IMR-90 (cell line): ENCODE measurements at regions not wholly inside any gene's neighbourhood (a gene's known extent, or its start where the extent isn't known, plus 50 kb on each side); places are given as distances from the start of the nearest gene placed in this dataset.

Experiments
- ATAC-seq: fragments of 200-7000 bp; cut with Tn5 transposase; 2 replicates; pipeline ENCODE4 v1.9.1; 2020; ENCODE audit warnings: low read depth, mild to moderate bottlenecking, moderate library complexity
- BruUV-seq: library from RNA; stranded (reverse); fragments of 400-500 nt; replicated peaks from 2 replicates; lab custom pipeline; 2021; lab: Mats Ljungman, UMichigan
- CTCF ChIA-PET: fragments of 300-600 bp; formaldehyde crosslinking; extraction: SDS; loops from one replicate; lab custom pipeline; 2021; ENCODE audit warnings: antibody characterized with exemption; lab: Yijun Ruan, JAX
- POLR2A ChIA-PET: fragments of 300-600 bp; sonication (Branson Sonifier 250); formaldehyde crosslinking; loops from one replicate; lab custom pipeline; 2022; ENCODE audit warnings: antibody characterized with exemption; ENCODE audit not compliant: unreplicated experiment; lab: Charles Lee
- DNase-seq: peaks from one replicate; pipeline ENCODE4 v3.0.0; 2013
- H2AFZ ChIP-seq: replicated peaks from 2 replicates; pipeline ENCODE3; 2013; ENCODE audit warnings: low read length, mild to moderate bottlenecking; ENCODE audit not compliant: poor library complexity
- H2AK5ac ChIP-seq: 2 replicates; pipeline ENCODE4 v1.6.1; 2013; ENCODE audit warnings: low read depth, low read length, inconsistent platforms
- H2AK9ac ChIP-seq: replicated peaks from 2 replicates; pipeline ENCODE3; 2013; ENCODE audit warnings: mild to moderate bottlenecking, low read depth, low read length, moderate library complexity; ENCODE audit not compliant: poor library complexity
- H2BK120ac ChIP-seq: 2 replicates; pipeline ENCODE4 v1.6.1; 2013; ENCODE audit warnings: low read depth, low read length, inconsistent platforms
- H2BK15ac ChIP-seq: 3 replicates; pipeline ENCODE4 v1.6.1; 2013; ENCODE audit warnings: low read depth, low read length, inconsistent platforms
- H2BK20ac ChIP-seq: 2 replicates; pipeline ENCODE4 v1.6.1; 2013; ENCODE audit warnings: low read depth, mild to moderate bottlenecking, inconsistent platforms, low read length, moderate library complexity
- H2BK5ac ChIP-seq: 2 replicates; pipeline ENCODE4 v1.6.1; 2013; ENCODE audit warnings: mild to moderate bottlenecking, low read depth, low read length, inconsistent platforms; ENCODE audit not compliant: poor library complexity, severe bottlenecking
- H3K14ac ChIP-seq: replicated peaks from 2 replicates; pipeline ENCODE4 v1.6.1; 2013; ENCODE audit warnings: low read depth, low read length, inconsistent platforms
- H3K18ac ChIP-seq: 2 replicates; pipeline ENCODE4 v1.6.1; 2013; ENCODE audit warnings: low read depth, low read length, control low read depth
- H3K23ac ChIP-seq: 2 replicates; pipeline ENCODE4 v1.6.1; 2013; ENCODE audit warnings: low read depth, low read length, inconsistent platforms
- H3K27ac ChIP-seq: 2 replicates; pipeline ENCODE4 v1.5.1; 2013; ENCODE audit warnings: mild to moderate bottlenecking, control low read depth, low read length; ENCODE audit not compliant: insufficient read depth
- H3K27me3 ChIP-seq: 2 replicates; pipeline ENCODE4 v1.6.1; 2013; ENCODE audit warnings: low read length; ENCODE audit not compliant: control insufficient read depth, insufficient read depth
- H3K36me3 ChIP-seq: 2 replicates; pipeline ENCODE4 v1.6.1; 2013; ENCODE audit warnings: low read length, mixed read lengths; ENCODE audit not compliant: control insufficient read depth, insufficient read depth
- H3K4ac ChIP-seq: 2 replicates; pipeline ENCODE4 v1.6.1; 2013; ENCODE audit warnings: low read depth, low read length, inconsistent platforms
- H3K4me1 ChIP-seq: 2 replicates; pipeline ENCODE4 v1.6.1; 2013; ENCODE audit warnings: low read length, mixed read lengths; ENCODE audit not compliant: control insufficient read depth, insufficient read depth
- H3K4me2 ChIP-seq: 2 replicates; pipeline ENCODE4 v1.6.1; 2013; ENCODE audit warnings: low read depth, mild to moderate bottlenecking, control low read depth, low read length, moderate library complexity
- H3K4me3 ChIP-seq: 2 replicates; pipeline ENCODE4 v1.5.1; 2013; ENCODE audit warnings: low read depth, mild to moderate bottlenecking, control low read depth, low read length, moderate library complexity; ENCODE audit not compliant: insufficient read depth
- H3K56ac ChIP-seq: 2 replicates; pipeline ENCODE4 v1.6.1; 2013; ENCODE audit warnings: low read length, inconsistent platforms; ENCODE audit not compliant: insufficient read depth; ENCODE audit errors: extremely low read depth
- H3K79me1 ChIP-seq, 2 experiments: 2 replicates each; pipeline ENCODE4 v1.6.1; 2013; ENCODE audit warnings: low read length in 2 of 2, inconsistent platforms in 1 of 2, low read depth in 1 of 2
- H3K9ac ChIP-seq: 2 replicates; pipeline ENCODE4 v1.6.1; 2013; ENCODE audit warnings: low read depth, low read length, control low read depth
- H3K9me1 ChIP-seq: 2 replicates; pipeline ENCODE4 v1.6.1; 2013; ENCODE audit warnings: low read length, inconsistent platforms; ENCODE audit not compliant: insufficient read depth
- H3K9me3 ChIP-seq: 2 replicates; pipeline ENCODE4 v1.6.1; 2013; ENCODE audit warnings: low read length; ENCODE audit not compliant: control insufficient read depth, insufficient read depth
- H4K20me1 ChIP-seq: 2 replicates; pipeline ENCODE4 v1.6.1; 2013; ENCODE audit warnings: low read length, inconsistent platforms; ENCODE audit not compliant: insufficient read depth
- H4K5ac ChIP-seq: 2 replicates; pipeline ENCODE4 v1.6.1; 2013; ENCODE audit warnings: mild to moderate bottlenecking, low read depth, low read length, control low read depth
- H4K8ac ChIP-seq, 2 experiments: 2 replicates each; pipeline ENCODE4 v1.6.1; 2013; ENCODE audit warnings: low read depth in 2 of 2, low read length in 2 of 2, control low read depth in 1 of 2, inconsistent platforms in 1 of 2
- H4K91ac ChIP-seq: 2 replicates; pipeline ENCODE4 v1.6.1; 2013; ENCODE audit warnings: low read depth, low read length, inconsistent platforms; ENCODE audit not compliant: insufficient read depth
- BHLHE40 ChIP-seq: fragments of 150-350 bp; IDR thresholded peaks from 2 replicates; pipeline ENCODE4 v1.6.1; 2016; ENCODE audit warnings: mild to moderate bottlenecking, low read depth, low read length
- CEBPB ChIP-seq: IDR thresholded peaks from 2 replicates; pipeline ENCODE4 v1.6.1; 2012; ENCODE audit warnings: low read depth, low read length, improper control_type of control experiment
- CHD1 ChIP-seq: IDR thresholded peaks from 2 replicates; pipeline ENCODE4 v1.6.1; 2012; ENCODE audit warnings: low read depth, low read length, improper control_type of control experiment
- CTCF ChIP-seq: conservative IDR thresholded peaks from 2 replicates; pipeline ENCODE4 v1.5.1; 2012; ENCODE audit warnings: mild to moderate bottlenecking, low read depth, low read length, improper control_type of control experiment
- ELK1 ChIP-seq: fragments of 150-350 bp; IDR thresholded peaks from 2 replicates; pipeline ENCODE4 v1.6.1; 2016; ENCODE audit warnings: low read depth, mild to moderate bottlenecking, low read length, moderate library complexity, borderline replicate concordance
- FOS ChIP-seq: fragments of 150-350 bp; IDR thresholded peaks from 2 replicates; pipeline ENCODE4 v1.6.1; 2016; ENCODE audit warnings: low read depth, low read length
- MAFK ChIP-seq: IDR thresholded peaks from 2 replicates; pipeline ENCODE4 v1.6.1; 2012; ENCODE audit warnings: low read depth, low read length, improper control_type of control experiment
- MAZ ChIP-seq: IDR thresholded peaks from 2 replicates; pipeline ENCODE4 v1.6.1; 2012; ENCODE audit warnings: low read depth, mild to moderate bottlenecking, low read length, improper control_type of control experiment, moderate library complexity, borderline replicate concordance
- MXI1 ChIP-seq: IDR thresholded peaks from 2 replicates; pipeline ENCODE4 v1.6.1; 2012; ENCODE audit warnings: low read depth, mild to moderate bottlenecking, low read length, moderate library complexity, borderline replicate concordance
- NFE2L2 ChIP-seq: fragments of 150-350 bp; IDR thresholded peaks from 2 replicates; pipeline ENCODE4 v1.6.1; 2016; ENCODE audit warnings: low read depth, mild to moderate bottlenecking, low read length
- POLR2A ChIP-seq: IDR thresholded peaks from 2 replicates; pipeline ENCODE4 v1.6.1; 2012; ENCODE audit warnings: mild to moderate bottlenecking, low read depth, low read length
- RAD21 ChIP-seq: IDR thresholded peaks from 2 replicates; pipeline ENCODE4 v1.6.1; 2012; ENCODE audit warnings: low read length, improper control_type of control experiment
- RCOR1 ChIP-seq: IDR thresholded peaks from 2 replicates; pipeline ENCODE4 v1.6.1; 2012; ENCODE audit warnings: mild to moderate bottlenecking, low read length, improper control_type of control experiment; ENCODE audit not compliant: insufficient replicate concordance
- RFX5 ChIP-seq: IDR thresholded peaks from 2 replicates; pipeline ENCODE4 v1.8.0; 2012; ENCODE audit warnings: low read depth, mild to moderate bottlenecking, low read length, moderate library complexity
- SMC3 ChIP-seq: fragments of 150-350 bp; IDR thresholded peaks from 2 replicates; pipeline ENCODE4 v1.6.1; 2016; ENCODE audit warnings: low read depth, mild to moderate bottlenecking, antibody characterized with exemption, low read length, moderate library complexity
- USF2 ChIP-seq: fragments of 150-350 bp; IDR thresholded peaks from 2 replicates; pipeline ENCODE4 v1.6.1; 2017; ENCODE audit warnings: mild to moderate bottlenecking, antibody characterized with exemption, low read length, low read depth
- WGBS, 2 experiments: methylation state at CpG; one replicate each; pipeline versions ENCODE4 v1.1.5 to v1.1.7; 2013; ENCODE audit warnings: missing lambda C conversion rate in 2 of 2; ENCODE audit not compliant: insufficient read length in 1 of 2; ENCODE audit errors: extremely low coverage in 2 of 2; 5-methylcytosine and 5-hydroxymethylcytosine counted together
- dilution Hi-C: fragments of 300-500 bp; cut with HindIII; formaldehyde crosslinking; loops from one replicate; pipeline ENCODE4 v1.14.3; 2018; ENCODE audit warnings: low sequenced_read_pairs; ENCODE audit not compliant: unreplicated experiment
- in situ Hi-C: fragments of 300-500 bp; cut with MboI; formaldehyde crosslinking; loops from 3 replicates; pipeline ENCODE4 v1.14.3; 2019; ENCODE audit warnings: low sequenced_read_pairs, inconsistent platforms, mixed read lengths
- intact Hi-C: fragments of 100-400 bp; cut with micrococcal nuclease; formaldehyde crosslinking; loops from 2 replicates; pipeline ENCODE4 v1.10.0; 2022

GRCh38 chr10:131461093-131461492, 149.6 kb upstream of the TCERG1L start:
- H3K9ac ChIP-seq, result no peak overlapping the region
- no peak overlapping the region for H3K18ac ChIP-seq
- no peak overlapping the region for H4K8ac ChIP-seq
- H3K23ac ChIP-seq, result no peak overlapping the region
- no TSS peak for BruUV-seq
- ATAC-seq (no peak), DNase-seq (no peak)
- no peaks in the 10 kb centered on the region for H3K79me1 ChIP-seq
- H2AK9ac ChIP-seq, result no peak overlapping the region
- POLR2A ChIA-PET, result no interaction called here
- H3K27me3 ChIP-seq, result no peaks in the 10 kb centered on the region
- CTCF ChIA-PET, result no interaction called here
- no peaks in the 10 kb centered on the region for H3K9me1 ChIP-seq
- H2AK5ac ChIP-seq, result no peak overlapping the region
- in situ Hi-C loops, result no loop called here
- H3K9me3 ChIP-seq, result peaks cover 32% of the 10 kb centered on the region
- no peaks in the 10 kb centered on the region for H3K4me1 ChIP-seq
- H3K4me2 ChIP-seq, result no peak overlapping the region
- H2AFZ ChIP-seq, result no peak overlapping the region
- H2BK15ac ChIP-seq, result no peak overlapping the region
- no peak overlapping the region for H3K4me3 ChIP-seq
- intact Hi-C loops, result no loop called here
- dilution Hi-C loops, result no loop called here
- no peak overlapping the region for H4K91ac ChIP-seq
- no peak overlapping the region for H3K4ac ChIP-seq
- H2BK20ac ChIP-seq, result no peak overlapping the region
- H2BK120ac ChIP-seq, result no peak overlapping the region
- no peaks in the 10 kb centered on the region for H3K36me3 ChIP-seq
- 5% methylated on average over 3 of the region's 5 CpGs; no CpG with 5 or more reads in 1 of the 2 experiments for WGBS, 2 experiments
- H3K14ac ChIP-seq, result no peak overlapping the region
- no peak overlapping the region for H3K56ac ChIP-seq
- TF ChIP-seq NFE2L2 (no peak), ELK1 (no peak), BHLHE40 (no peak), MAZ (no peak), CTCF (no peak), POLR2A (no peak), SMC3 (no peak), RFX5 (no peak), FOS (no peak), CHD1 (no peak), MAFK (no peak), MXI1 (no peak), CEBPB (no peak), USF2 (no peak), RCOR1 (no peak), RAD21 (no peak)
- no peak overlapping the region for H4K5ac ChIP-seq
- no peak overlapping the region for H2BK5ac ChIP-seq
- H4K20me1 ChIP-seq, result no peaks in the 10 kb centered on the region
- no peak overlapping the region for H3K27ac ChIP-seq
